Smooth muscle cell (in vitro differentiated cells): ENCODE measurements at regions not wholly inside any gene's neighbourhood (a gene's known extent, or its start where the extent isn't known, plus 50 kb on each side); places are given as distances from the start of the nearest gene placed in this dataset.

Experiments
- DNase-seq: peaks from one replicate; lab custom pipeline; 2025; ENCODE audit not compliant: unreplicated experiment; lab: John Stamatoyannopoulos, UW
- H2AFZ ChIP-seq: fragments of 200-600 bp; sonication (generic); 2 replicates; pipeline ENCODE4 v1.6.0; 2016; ENCODE audit warnings: antibody characterized with exemption, low read depth, mild to moderate bottlenecking
- H3F3A ChIP-seq: fragments of 200-600 bp; sonication (generic); 2 replicates; pipeline ENCODE4 v1.6.0; 2017; ENCODE audit warnings: antibody characterized with exemption, low read depth
- H3K27ac ChIP-seq: fragments of 200-600 bp; sonication (generic); 2 replicates; pipeline ENCODE4 v1.5.1; 2016; ENCODE audit warnings: low read depth, mild to moderate bottlenecking
- H3K27me3 ChIP-seq: fragments of 200-600 bp; sonication (generic); 2 replicates; pipeline ENCODE4 v1.6.1; 2016; ENCODE audit warnings: low read depth, mild to moderate bottlenecking
- H3K36me3 ChIP-seq: fragments of 200-600 bp; sonication (generic); 2 replicates; pipeline ENCODE4 v1.5.1; 2016; ENCODE audit warnings: low read depth
- H3K4me1 ChIP-seq: fragments of 200-600 bp; sonication (generic); 2 replicates; pipeline ENCODE4 v1.5.1; 2016; ENCODE audit warnings: low read depth
- H3K4me2 ChIP-seq: fragments of 200-600 bp; sonication (generic); 2 replicates; pipeline ENCODE4 v1.6.0; 2016; ENCODE audit warnings: mild to moderate bottlenecking
- H3K4me3 ChIP-seq: fragments of 200-600 bp; sonication (generic); 2 replicates; pipeline ENCODE4 v1.5.1; 2016; ENCODE audit warnings: mild to moderate bottlenecking
- H3K79me2 ChIP-seq: fragments of 200-600 bp; sonication (generic); 2 replicates; pipeline ENCODE4 v1.6.0; 2016; ENCODE audit warnings: low read depth, mild to moderate bottlenecking
- H3K9ac ChIP-seq: fragments of 200-600 bp; sonication (generic); 2 replicates; pipeline ENCODE4 v1.6.0; 2016; ENCODE audit warnings: low read depth
- H3K9me3 ChIP-seq: fragments of 200-600 bp; sonication (generic); replicated peaks from 2 replicates; pipeline ENCODE4 v1.5.1; 2016; ENCODE audit warnings: low read depth
- H4K20me1 ChIP-seq: fragments of 200-600 bp; sonication (generic); 2 replicates; pipeline ENCODE4 v1.6.0; 2016; ENCODE audit warnings: low read depth
- CTCF ChIP-seq: fragments of 200-600 bp; sonication (generic); IDR thresholded peaks from 2 replicates; pipeline ENCODE4 v1.5.1; 2017; ENCODE audit warnings: borderline replicate concordance, mild to moderate bottlenecking, antibody characterized with exemption; ENCODE audit not compliant: insufficient read depth, poor library complexity, severe bottlenecking
- WGBS: methylation state at CpG from one replicate; pipeline ENCODE4 v1.1.7; 2016; ENCODE audit warnings: low lambda C conversion rate; 5-methylcytosine and 5-hydroxymethylcytosine counted together

- no peak for TF ChIP-seq CTCF
Measured at GRCh38 chr12:93254911-93255310, 122.8 kb upstream of the NUDT4 start.

GRCh38 chr12:93256256-93256969, 121.3 kb upstream of the NUDT4 start:
- TF ChIP-seq CTCF, result no peak
- H2AFZ ChIP-seq, result no peak overlapping the region
- H4K20me1 ChIP-seq, result no peaks in the 10 kb centered on the region
- no peaks in the 10 kb centered on the region for H3F3A ChIP-seq
- H3K9ac ChIP-seq, result no peak overlapping the region
- DNase-seq, result no peak
- peaks cover 6% of the 10 kb centered on the region for H3K9me3 ChIP-seq
- H3K79me2 ChIP-seq, result no peaks in the 10 kb centered on the region
- no peaks in the 10 kb centered on the region for H3K4me1 ChIP-seq
- no peaks in the 10 kb centered on the region for H3K27me3 ChIP-seq
- WGBS, result 92% methylated on average over 2 of the region's 2 CpGs
- H3K27ac ChIP-seq, result no peak overlapping the region
- H3K36me3 ChIP-seq, result no peaks in the 10 kb centered on the region
- H3K4me3 ChIP-seq, result no peak overlapping the region
- H3K4me2 ChIP-seq, result peak overlapping the region; percentile 48

More at GRCh38 chr12:93254911-93255310, 122.8 kb upstream of the NUDT4 start:
- H3K36me3 ChIP-seq, result no peaks in the 10 kb centered on the region
- no peaks in the 10 kb centered on the region for H3K79me2 ChIP-seq
- H3K9me3 ChIP-seq, result peaks cover 6% of the 10 kb centered on the region
- no peak overlapping the region for H3K4me2 ChIP-seq
- no peak overlapping the region for H3K27ac ChIP-seq
- H3K4me3 ChIP-seq, result no peak overlapping the region
- H3K4me1 ChIP-seq, result no peaks in the 10 kb centered on the region
- no peak overlapping the region for H3K9ac ChIP-seq
- no peak overlapping the region for H2AFZ ChIP-seq
- H4K20me1 ChIP-seq, result no peaks in the 10 kb centered on the region
- H3F3A ChIP-seq, result no peaks in the 10 kb centered on the region
- H3K27me3 ChIP-seq, result no peaks in the 10 kb centered on the region
- DNase-seq, result no peak

- Histone ChIP-seq H3F3A (no peaks in the 10 kb centered on the region), H3K9me3 (no peaks in the 10 kb centered on the region), H3K79me2 (no peaks in the 10 kb centered on the region), H3K4me2 (no peak overlapping the region), H3K4me3 (no peak overlapping the region), H3K9ac (no peak overlapping the region), H4K20me1 (no peaks in the 10 kb centered on the region), H3K4me1 (no peaks in the 10 kb centered on the region), H3K27me3 (no peaks in the 10 kb centered on the region), H2AFZ (no peak overlapping the region), H3K27ac (no peak overlapping the region), H3K36me3 (no peaks in the 10 kb centered on the region)
- 91% methylated on average over 5 of the region's 5 CpGs for WGBS
- no peak for DNase-seq
- TF ChIP-seq CTCF, result no peak
Measured at GRCh38 chr12:93261505-93262094, 116.1 kb upstream of the NUDT4 start.

DNA sequence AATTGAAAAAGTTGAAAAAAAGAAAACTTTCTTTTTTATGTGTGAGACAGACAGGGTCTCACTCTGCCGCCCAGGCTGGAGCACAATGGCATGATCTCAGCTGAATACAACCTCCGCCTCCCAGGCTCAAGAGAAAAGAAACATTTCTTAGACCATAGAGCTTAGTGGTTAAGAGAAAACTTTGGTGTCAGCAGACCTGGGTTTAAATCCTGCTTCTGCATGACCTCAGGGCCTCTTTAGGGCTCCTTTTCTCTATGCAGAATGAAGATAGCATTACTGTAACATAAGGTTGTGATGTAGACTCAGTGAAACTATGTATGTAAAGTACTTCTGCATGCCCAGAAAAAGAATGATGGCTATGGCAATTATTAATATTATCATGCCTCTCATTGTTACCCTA, 104.7 kb upstream of the NUDT4 start:
- no peaks in the 10 kb centered on the region for H4K20me1 ChIP-seq
- peaks cover 17% of the 10 kb centered on the region for H3K4me1 ChIP-seq
- 67% methylated on average over 2 of the region's 2 CpGs for WGBS
- H3K9me3 ChIP-seq, result no peaks in the 10 kb centered on the region
- no peak overlapping the region for H2AFZ ChIP-seq
- no peaks in the 10 kb centered on the region for H3K27me3 ChIP-seq
- no peaks in the 10 kb centered on the region for H3K79me2 ChIP-seq
- H3K4me2 ChIP-seq, result no peak overlapping the region
- no peak for DNase-seq
- TF ChIP-seq CTCF, result no peak
- no peak overlapping the region for H3K9ac ChIP-seq
- H3K27ac ChIP-seq, result no peak overlapping the region
- no peak overlapping the region for H3K4me3 ChIP-seq
- no peaks in the 10 kb centered on the region for H3F3A ChIP-seq
- H3K36me3 ChIP-seq, result no peaks in the 10 kb centered on the region
